ENCODE measurements at regions not wholly inside any gene's neighbourhood (a gene's known extent, or its start where the extent isn't known, plus 50 kb on each side); places are given as distances from the start of the nearest gene placed in this dataset.
"Not testable (repeated sequence)": the region's sequence is repeated elsewhere in the genome, so short reads cannot be mapped to it uniquely, and the experiment has no call there.

GRCh38 chr1:234809854-234810245, 199.9 kb upstream of the IRF2BP2 start:
- intact Hi-C loops (cut with micrococcal nuclease) = not testable (repeated sequence)

- intact Hi-C loops (cut with micrococcal nuclease) = not testable (repeated sequence)
These were observed 199.2 kb upstream of the IRF2BP2 start for GRCh38 chr1:234808943-234809853.

- intact Hi-C loops (cut with micrococcal nuclease) = not testable (repeated sequence)
These were observed 198.5 kb upstream of the IRF2BP2 start for GRCh38 chr1:234808459-234808858.

GRCh38 chr1:234807705-234808104, 197.7 kb upstream of the IRF2BP2 start:
- intact Hi-C loops (cut with micrococcal nuclease) = not testable (repeated sequence)

- intact Hi-C loops (cut with micrococcal nuclease) = not testable (repeated sequence)
These were observed 192.6 kb upstream of the IRF2BP2 start for GRCh38 chr1:234802586-234802985.

- intact Hi-C loops (cut with micrococcal nuclease) = not testable (repeated sequence)
These were observed 191.7 kb upstream of the IRF2BP2 start for GRCh38 chr1:234801636-234802035.

- intact Hi-C loops (cut with micrococcal nuclease) = not testable (repeated sequence)
These were observed 191.2 kb upstream of the IRF2BP2 start for GRCh38 chr1:234801147-234801546.

- intact Hi-C loops (cut with micrococcal nuclease) = not testable (repeated sequence)
These were observed 190.6 kb upstream of the IRF2BP2 start for GRCh38 chr1:234800563-234800962.

- intact Hi-C loops (cut with micrococcal nuclease) = not testable (repeated sequence)
These were observed 189.2 kb upstream of the IRF2BP2 start for GRCh38 chr1:234799021-234799689.

GRCh38 chr1:234797216-234797615, 187.2 kb upstream of the IRF2BP2 start:
- intact Hi-C loops (cut with micrococcal nuclease) = not testable (repeated sequence)

GRCh38 chr1:234796438-234796792, 186.4 kb upstream of the IRF2BP2 start:
- intact Hi-C loops (cut with micrococcal nuclease) = not testable (repeated sequence)

- intact Hi-C loops (cut with micrococcal nuclease) = not testable (repeated sequence)
These were observed 185.9 kb upstream of the IRF2BP2 start for GRCh38 chr1:234795711-234796437.

- intact Hi-C loops (cut with micrococcal nuclease) = not testable (repeated sequence)
These were observed 185.0 kb upstream of the IRF2BP2 start for GRCh38 chr1:234795007-234795406.

GRCh38 chr1:234794452-234794851, 184.5 kb upstream of the IRF2BP2 start:
- intact Hi-C loops (cut with micrococcal nuclease) = not testable (repeated sequence)

- intact Hi-C loops (cut with micrococcal nuclease) = not testable (repeated sequence)
These were observed 183.9 kb upstream of the IRF2BP2 start for GRCh38 chr1:234793924-234794323.

- intact Hi-C loops (cut with micrococcal nuclease) = not testable (repeated sequence)
These were observed 182.4 kb upstream of the IRF2BP2 start for GRCh38 chr1:234792221-234792864.

- intact Hi-C loops (cut with micrococcal nuclease) = not testable (repeated sequence)
These were observed 181.6 kb upstream of the IRF2BP2 start for GRCh38 chr1:234791615-234792014.

GRCh38 chr1:234790333-234790732, 180.4 kb upstream of the IRF2BP2 start:
- intact Hi-C loops (cut with micrococcal nuclease) = not testable (repeated sequence)

GRCh38 chr1:234787011-234787584, 177.1 kb upstream of the IRF2BP2 start:
- intact Hi-C loops (cut with micrococcal nuclease) = not testable (repeated sequence)

GRCh38 chr1:234785922-234786321, 175.9 kb upstream of the IRF2BP2 start:
- intact Hi-C loops (cut with micrococcal nuclease) = not testable (repeated sequence)

GRCh38 chr1:234785471-234785919, 175.5 kb upstream of the IRF2BP2 start:
- intact Hi-C loops (cut with micrococcal nuclease) = not testable (repeated sequence)
